ENCODE measurements at regions not wholly inside any gene's neighbourhood (a gene's known extent, or its start where the extent isn't known, plus 50 kb on each side); places are given as distances from the start of the nearest gene placed in this dataset.

DNA sequence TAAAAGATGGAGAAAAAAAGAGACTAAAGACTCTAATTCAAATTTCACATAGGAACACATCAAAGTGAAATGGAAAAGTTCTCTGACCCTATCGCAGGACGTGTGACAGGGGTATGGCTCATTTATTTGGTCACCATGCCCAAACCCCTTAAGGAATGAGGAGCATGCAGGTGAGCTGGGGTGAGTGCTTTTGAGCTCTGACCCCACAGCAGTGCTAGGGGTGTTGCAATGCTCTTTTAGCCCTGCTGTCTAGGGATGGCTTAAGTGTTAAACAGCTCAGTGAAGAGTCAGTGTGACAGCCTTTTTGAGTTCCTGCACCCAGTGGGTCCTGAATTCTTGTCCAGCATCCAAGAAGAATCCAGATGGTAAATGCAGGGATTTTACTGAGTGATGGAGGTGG, 143.0 kb upstream of the ANKRD55 start:
- TF ChIP-seq RAD21 (CRISPR knock-in tag; IDR thresholded peaks at IDR 0.05), result no peak
- TF ChIP-seq, protein P1, sequence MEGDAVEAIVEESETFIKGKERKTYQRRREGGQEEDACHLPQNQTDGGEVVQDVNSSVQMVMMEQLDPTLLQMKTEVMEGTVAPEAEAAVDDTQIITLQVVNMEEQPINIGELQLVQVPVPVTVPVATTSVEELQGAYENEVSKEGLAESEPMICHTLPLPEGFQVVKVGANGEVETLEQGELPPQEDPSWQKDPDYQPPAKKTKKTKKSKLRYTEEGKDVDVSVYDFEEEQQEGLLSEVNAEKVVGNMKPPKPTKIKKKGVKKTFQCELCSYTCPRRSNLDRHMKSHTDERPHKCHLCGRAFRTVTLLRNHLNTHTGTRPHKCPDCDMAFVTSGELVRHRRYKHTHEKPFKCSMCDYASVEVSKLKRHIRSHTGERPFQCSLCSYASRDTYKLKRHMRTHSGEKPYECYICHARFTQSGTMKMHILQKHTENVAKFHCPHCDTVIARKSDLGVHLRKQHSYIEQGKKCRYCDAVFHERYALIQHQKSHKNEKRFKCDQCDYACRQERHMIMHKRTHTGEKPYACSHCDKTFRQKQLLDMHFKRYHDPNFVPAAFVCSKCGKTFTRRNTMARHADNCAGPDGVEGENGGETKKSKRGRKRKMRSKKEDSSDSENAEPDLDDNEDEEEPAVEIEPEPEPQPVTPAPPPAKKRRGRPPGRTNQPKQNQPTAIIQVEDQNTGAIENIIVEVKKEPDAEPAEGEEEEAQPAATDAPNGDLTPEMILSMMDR (CRISPR knock-in tag; IDR thresholded peaks at IDR 0.05), result no peak
- no peak for TF ChIP-seq JUND (CRISPR knock-in tag; IDR thresholded peaks at IDR 0.05)
- TF ChIP-seq ZNF235 (CRISPR knock-in tag; IDR thresholded peaks at IDR 0.05; ENCODE audit: borderline replicate concordance), result no peak
- TF ChIP-seq HNF4A (CRISPR knock-in tag; IDR thresholded peaks at IDR 0.05), result peak; percentile 78

All from HepG2 (cell line).